ENCODE measurements at regions not wholly inside any gene's neighbourhood (a gene's known extent, or its start where the extent isn't known, plus 50 kb on each side); places are given as distances from the start of the nearest gene placed in this dataset.

- DNase-seq (ENCODE audit: low read depth), result no peak
These were observed 128.0 kb upstream of the MSX2 start for GRCh38 chr5:174596429-174596828.

- DNase-seq (ENCODE audit: low read depth), result no peak
These were observed 124.4 kb upstream of the MSX2 start for GRCh38 chr5:174599992-174600391.

- no peak for DNase-seq (ENCODE audit: low read depth)
These were observed 122.4 kb upstream of the MSX2 start for GRCh38 chr5:174601946-174602345.

GRCh38 chr5:174606153-174606552 lies 118.2 kb upstream of the MSX2 start:
- DNase-seq (ENCODE audit: low read depth), result no peak

GRCh38 chr5:174606646-174607045 lies 117.7 kb upstream of the MSX2 start:
- DNase-seq (ENCODE audit: low read depth), result no peak

- DNase-seq (ENCODE audit: low read depth), result no peak
These were observed 117.2 kb upstream of the MSX2 start for GRCh38 chr5:174607205-174607604.

GRCh38 chr5:174607916-174608315 lies 116.5 kb upstream of the MSX2 start:
- no peak for DNase-seq (ENCODE audit: low read depth)

- DNase-seq (ENCODE audit: low read depth), result no peak
These were observed 115.7 kb upstream of the MSX2 start for GRCh38 chr5:174608631-174609097.

DNA sequence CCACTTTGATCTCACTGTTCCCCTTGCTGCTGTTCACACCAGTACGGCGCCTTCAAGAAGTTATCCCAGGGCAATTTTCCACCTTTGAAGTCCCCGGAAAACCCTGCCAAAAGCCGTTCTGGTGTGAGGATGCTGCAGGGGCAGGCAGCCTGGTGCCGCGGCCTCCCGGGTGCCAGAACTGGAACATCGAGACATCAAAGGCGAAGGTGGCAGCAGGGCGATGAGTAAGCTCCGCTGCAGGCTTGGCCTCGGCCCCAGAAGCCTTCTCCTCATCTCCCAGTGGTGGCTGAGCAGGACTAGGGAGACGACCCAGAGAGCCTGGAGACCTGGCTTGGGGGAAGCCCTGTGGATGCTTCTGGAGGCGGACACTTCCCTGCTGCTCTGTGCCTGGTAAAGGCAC lies 115.3 kb upstream of the MSX2 start:
- DNase-seq (ENCODE audit: low read depth), result no peak

DNA sequence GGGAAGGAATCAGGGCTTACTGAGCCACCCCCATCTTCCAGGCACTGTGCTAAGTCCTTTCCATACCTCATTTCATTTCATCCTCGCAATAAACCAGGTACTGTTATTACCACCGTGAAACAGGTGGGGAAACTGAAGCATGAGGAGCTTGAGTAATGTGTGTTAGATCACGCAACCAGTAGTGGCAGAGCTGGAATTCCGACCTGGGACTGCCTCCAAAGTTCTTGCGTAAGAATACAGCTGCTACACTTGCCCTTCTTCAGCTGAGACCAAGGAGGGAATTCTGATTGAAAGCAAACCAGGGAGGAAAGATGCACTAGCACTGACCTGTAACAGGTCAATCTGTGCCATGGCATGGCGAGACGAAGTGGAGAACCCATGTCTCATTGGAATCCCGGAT lies 113.4 kb upstream of the MSX2 start:
- DNase-seq (ENCODE audit: low read depth), result no peak

- no peak for DNase-seq (ENCODE audit: low read depth)
These were observed 111.7 kb upstream of the MSX2 start for GRCh38 chr5:174612686-174613085.

- no peak for DNase-seq (ENCODE audit: low read depth)
These were observed 109.8 kb upstream of the MSX2 start for GRCh38 chr5:174614500-174615135.

- DNase-seq (ENCODE audit: low read depth), result no peak
These were observed 108.3 kb upstream of the MSX2 start for GRCh38 chr5:174616036-174616435.

DNA sequence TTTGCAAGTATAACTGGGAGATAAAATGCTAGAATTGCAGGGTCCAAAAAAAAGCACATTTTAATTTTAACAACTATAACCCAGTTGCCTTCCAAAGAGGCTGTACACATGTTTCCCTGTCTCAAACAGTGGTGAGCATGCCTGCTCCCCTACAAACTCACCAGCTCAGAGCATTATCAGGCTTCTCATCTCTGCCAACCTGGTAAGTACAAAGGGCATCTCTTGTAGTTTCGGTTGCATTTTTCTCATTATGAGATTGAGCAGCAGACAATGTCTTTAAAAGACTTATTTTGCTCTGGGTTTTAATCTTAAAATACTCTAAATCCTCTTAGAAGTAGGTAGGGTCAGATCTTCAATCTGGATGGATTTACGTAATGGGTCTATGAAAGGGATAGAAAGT lies 107.1 kb upstream of the MSX2 start:
- no peak for DNase-seq (ENCODE audit: low read depth)

DNA sequence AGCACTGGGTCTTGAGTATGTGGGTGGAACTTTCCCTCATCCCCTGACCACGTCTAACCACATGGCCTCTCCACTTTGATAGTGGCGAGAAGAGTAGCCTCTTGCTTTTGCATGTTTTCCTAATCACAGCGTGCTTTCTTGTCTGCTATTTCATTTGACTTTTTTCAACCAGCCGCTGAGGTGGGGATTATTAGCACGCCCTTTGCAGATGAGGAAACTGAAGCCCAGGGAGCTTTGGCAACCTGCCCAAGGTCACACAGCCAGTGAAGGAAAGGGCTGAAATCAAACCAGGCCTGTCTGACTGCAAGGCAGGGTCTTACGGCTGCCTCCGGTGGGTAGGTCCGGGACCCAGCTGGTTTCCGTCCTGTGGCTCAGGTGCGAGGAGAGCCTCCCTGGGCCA lies 106.5 kb upstream of the MSX2 start:
- DNase-seq (ENCODE audit: low read depth), result no peak

DNA sequence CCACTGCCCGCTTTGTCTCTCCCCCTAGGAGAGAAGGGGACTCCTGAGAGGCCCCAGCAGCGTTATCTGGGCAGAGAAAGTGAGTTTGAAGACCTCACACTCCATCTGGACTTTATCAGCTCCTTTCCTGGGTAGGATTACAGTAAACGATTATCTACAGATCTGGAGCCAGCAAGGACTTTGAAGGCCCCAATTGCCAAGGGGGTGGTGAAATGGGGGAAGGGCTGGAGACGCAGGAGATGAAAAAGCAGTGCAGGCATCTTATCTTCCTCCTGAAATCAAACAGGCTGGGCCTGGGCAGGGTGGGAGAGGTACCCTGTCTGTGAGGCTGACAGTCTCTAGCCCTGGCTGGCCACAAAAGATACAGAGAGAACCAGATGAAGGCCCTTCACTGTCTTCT lies 105.8 kb upstream of the MSX2 start:
- DNase-seq (ENCODE audit: low read depth), result no peak

DNA sequence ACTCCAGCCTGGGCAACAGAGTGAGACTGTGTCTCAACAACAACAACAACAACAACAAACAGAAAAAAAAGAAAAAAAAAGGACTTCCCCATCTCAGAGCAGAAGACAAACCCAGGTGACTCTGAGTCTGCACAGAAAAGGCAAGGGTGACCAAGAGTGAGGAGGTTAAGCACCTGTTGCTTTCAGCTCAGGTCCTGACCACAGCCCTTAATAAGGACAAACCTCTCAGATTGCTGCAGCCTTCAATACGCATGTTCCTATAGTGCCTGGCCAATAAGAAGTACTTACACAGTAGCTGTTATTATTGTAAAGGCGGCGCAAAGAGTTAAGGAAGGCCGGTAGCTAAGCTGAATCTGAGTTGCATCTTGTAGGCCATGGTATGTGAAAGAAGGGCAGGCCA lies 102.3 kb upstream of the MSX2 start:
- no peak for DNase-seq (ENCODE audit: low read depth)

GRCh38 chr5:174623018-174623417 lies 101.4 kb upstream of the MSX2 start:
- DNase-seq (ENCODE audit: low read depth), result no peak

DNA sequence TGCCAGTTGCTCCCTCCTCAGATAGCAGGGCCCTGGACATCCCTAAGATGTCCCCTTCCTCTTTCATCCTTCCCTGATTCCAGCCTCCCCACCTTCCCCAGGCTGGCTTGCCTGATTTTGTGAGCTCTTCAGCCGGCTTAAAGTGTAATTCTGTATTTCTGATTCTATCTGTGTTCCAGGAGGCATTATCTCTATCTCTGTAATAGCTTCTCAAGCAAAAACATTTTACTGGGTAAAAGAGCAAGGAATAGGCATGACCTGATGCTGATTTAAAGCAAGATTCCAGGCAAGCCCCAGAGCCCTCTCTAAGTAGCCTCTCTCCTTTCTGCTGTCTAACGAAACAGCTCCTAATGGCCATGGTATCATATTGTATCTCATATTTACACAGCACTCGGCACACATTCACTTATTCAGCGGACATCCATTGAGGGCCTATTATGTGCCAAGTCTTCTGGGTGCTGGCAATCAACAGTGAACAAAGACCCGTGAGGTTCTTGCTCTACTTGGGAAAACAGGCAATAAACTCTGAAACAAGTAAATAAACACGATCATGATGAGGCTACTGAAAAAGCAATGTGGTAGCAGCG lies 100.9 kb upstream of the MSX2 start:
- no peak for DNase-seq (ENCODE audit: low read depth)

GRCh38 chr5:174624733-174625522 lies 99.5 kb upstream of the MSX2 start:
- DNase-seq (ENCODE audit: low read depth), result no peak

DNA sequence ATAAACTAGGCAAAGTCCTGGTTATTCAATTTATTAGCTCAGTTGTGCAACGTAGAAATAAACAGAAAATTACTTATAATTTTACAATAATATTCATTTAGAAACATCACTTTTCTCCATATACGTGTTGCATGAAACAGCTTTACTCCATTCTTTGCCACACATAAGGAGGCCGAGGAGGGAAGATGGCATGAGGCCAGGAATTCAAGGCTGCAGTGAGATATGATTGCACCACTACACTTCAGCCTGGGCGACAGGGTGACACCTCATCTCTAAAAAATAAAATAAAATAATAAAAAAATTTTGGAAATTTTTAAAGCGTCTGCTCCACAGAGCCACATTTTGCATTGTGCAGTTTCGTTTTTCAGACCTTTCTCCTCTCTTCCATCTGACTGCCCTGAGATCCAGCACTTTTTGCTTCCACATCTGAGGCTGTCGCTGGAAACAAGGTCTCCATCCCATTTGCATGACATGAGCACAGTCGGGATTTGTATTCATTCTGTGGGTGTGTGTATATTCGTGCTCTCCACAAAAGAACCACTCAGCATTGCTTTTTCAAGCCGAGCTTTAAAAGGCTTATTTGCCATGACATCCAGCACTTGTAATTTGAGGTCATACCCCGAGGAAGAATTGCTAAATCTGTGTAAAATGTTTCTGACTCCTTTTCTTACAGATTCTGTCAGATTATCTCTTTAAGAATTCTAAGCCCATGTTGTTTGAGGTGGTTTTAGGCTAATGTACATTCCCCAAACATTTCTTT lies 98.6 kb upstream of the MSX2 start:
- no peak for DNase-seq (ENCODE audit: low read depth)

DNA sequence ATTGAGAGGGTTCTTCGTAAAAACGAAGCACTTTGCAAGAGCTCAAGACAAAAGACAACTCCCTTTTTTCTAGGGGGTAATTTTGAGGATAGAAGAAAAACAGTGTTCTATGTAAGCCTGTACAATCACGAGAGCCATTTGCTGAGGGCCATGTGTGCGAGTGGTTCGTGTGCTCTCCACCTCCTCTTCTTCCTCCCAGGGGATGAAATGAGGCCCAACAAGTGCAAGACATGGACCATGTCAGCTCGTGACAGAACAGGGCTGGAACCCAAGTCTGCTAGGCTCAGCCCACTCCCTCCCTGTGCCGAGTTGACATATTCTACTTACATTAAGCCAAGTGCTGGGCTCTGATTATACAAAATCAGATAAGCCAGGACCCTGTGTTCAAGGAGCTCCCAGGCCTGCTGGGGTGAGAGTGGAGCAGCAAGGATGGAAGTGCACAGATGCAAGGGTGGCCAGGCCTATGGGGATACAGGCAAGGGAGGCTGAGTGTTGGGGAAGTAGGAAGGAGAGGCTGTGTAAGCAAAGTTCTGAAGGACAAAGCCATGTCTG lies 97.9 kb upstream of the MSX2 start:
- DNase-seq (ENCODE audit: low read depth), result no peak
